HG02623 (cell line): ENCODE measurements at regions not wholly inside any gene's neighbourhood (a gene's known extent, or its start where the extent isn't known, plus 50 kb on each side); places are given as distances from the start of the nearest gene placed in this dataset.

Experiments used
- ATAC-seq: cut with Tn5 transposase; IDR thresholded peaks from one replicate; pipeline ENCODE4 v1.9.1; 2021; ENCODE audit warnings: moderate library complexity; ENCODE audit not compliant: unreplicated experiment

DNA sequence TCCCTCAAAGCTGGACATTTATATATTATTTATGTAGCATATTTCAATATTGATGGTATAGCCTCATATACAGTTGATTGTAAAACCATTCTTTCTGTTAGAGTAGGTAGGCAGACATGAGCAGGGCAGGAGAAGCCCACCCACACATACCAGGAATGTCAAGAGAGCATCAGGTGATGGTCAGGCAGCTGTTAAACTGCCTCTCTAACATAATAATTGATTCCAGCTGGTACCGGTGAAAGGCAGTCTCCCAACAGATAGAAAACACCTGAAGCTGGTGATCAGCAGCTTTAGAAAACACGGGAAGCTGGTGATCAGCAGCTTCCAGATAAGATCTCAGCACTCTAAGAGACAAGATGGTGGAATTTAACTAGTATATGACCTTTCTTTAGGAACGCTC lies 132.9 kb downstream of the SLITRK6 start:
- no peak for ATAC-seq

DNA sequence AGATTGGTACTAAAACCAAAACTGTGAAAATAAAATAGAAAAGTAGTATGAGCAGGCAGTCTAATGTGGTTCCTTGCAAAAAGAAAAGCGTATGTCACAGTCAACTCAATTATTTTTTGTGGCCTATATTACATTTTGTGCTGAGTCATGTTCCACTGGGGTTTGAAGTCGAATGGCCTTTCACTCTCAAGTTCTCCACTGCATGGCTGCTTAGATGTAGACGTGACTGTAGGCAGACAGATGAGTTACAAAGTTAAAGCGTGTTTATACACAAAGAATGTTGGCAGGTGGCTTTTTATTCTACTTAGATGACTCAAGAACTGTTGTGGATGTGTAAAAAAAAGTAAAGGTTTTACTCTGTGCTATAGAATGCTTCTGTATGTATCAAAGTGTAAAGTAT lies 133.9 kb downstream of the SLITRK6 start:
- no peak for ATAC-seq

GRCh38 chr13:85663856-85664255 lies 135.4 kb downstream of the SLITRK6 start:
- no peak for ATAC-seq

DNA sequence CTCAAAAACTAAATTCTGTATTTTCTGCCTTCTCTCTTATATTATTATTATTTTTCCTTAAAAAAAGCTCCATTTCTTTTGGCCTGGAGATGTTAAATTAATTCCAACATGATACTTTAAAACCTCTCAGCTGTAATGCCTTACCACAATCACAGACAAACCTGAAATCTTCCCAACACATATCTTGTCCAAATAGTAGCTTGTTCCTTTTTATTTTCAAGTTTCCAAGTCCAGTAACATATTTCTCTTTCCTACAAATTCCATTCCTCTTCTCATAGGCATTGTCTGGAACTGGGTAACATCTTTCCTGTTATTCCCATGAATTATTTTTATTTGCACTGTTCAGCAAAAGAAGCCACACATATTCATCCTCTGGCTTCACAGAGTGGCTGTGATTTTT lies 137.0 kb downstream of the SLITRK6 start:
- no peak for ATAC-seq

DNA sequence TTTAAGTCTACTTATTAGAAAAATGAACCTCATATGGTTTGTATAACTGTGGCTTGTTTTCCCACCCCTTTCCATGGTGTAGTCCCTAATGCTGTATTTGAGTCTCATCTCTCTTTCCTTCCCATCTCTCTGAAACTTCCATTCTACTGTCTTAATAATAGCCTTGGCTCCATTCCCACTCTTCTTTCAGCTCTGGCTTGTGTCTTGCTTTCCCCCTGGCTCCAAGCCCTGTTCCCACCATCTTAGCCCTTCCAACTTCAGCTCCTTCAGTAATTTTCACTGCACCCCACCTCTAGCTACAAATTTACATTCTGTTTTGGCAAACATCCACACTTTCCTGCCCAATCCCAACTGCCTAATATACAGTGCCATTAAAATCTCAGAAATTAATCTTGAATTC lies 137.5 kb downstream of the SLITRK6 start:
- ATAC-seq, result no peak

- no peak for ATAC-seq
Observed at GRCh38 chr13:85659493-85659892, 139.7 kb downstream of the SLITRK6 start.

DNA sequence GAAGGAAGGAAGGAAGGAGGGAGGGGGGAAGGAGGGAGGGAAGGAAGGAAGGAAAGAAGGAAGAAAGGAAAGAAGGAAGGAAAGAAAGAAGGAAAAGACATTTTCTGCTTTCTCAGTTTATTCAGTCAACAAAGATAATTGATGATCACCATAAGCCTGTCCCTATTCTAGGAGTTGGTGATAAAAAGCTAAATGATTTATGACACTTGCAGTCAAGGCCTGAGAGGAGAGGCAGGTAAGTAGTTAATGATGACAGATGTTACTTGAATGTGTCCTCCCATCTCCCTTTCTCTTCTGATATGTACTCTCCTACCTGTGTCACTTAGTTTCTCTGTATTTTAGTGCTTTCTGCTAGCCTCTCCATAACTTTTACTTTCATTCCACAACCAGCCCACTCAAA lies 141.3 kb downstream of the SLITRK6 start:
- ATAC-seq, result no peak

GRCh38 chr13:85655040-85655439 lies 144.2 kb downstream of the SLITRK6 start:
- ATAC-seq, result no peak

GRCh38 chr13:85654227-85654626 lies 145.0 kb downstream of the SLITRK6 start:
- ATAC-seq, result no peak

DNA sequence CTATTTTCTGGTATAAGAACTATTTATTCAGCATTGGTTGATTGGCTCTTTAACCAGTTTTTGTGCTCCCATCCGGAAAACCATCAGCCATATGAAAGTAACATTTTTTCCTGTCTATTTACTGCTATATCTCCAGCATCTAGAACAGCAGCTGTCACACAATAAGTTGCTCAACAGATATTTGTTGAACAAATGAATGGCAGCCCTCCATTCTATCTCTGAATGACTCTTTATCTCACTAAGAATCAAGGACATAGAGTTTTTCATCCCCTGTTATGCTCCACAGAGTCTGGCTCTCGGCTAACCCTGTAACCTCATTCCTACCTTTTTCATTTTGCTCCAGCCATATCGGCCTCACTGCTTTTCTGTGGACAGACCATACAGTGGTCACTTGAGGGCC lies 145.5 kb downstream of the SLITRK6 start:
- ATAC-seq, result no peak

DNA sequence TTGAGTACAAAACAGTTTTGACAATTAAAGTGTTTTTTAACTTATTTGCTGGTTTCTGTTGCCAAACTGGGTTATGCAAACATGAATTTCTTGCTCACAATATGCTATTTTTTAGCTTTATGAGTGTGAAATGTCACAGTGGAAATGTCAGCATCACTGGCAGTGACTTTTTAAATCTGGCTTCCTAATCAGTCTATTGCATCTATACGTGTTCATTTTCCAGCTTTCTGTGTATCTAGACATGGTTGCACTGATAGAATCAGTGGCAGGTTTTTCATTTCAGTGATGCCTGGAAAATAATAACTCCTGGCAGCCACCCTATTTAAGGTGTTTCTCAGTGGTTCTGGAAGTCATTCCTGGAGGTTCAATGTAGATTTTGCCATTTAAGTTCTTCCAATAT lies 146.7 kb downstream of the SLITRK6 start:
- no peak for ATAC-seq

DNA sequence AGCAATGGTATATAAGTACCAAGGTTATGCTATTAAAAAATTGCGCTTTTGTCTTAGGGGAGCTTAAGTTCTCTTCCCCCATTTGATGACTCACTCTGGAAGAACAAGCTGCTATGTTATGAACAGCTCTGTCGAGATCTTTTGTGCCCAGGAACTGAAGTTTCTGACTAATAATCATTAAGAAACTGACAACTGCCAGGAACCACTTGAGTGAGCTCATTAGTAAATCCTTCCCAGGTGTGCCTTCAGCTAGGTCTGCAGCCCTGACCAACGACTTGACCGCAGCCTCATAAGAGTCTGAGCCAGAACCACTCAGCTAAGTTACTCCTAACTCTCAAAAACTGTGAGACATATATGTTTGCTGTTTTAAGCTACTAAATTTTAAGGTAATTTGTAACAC lies 147.8 kb downstream of the SLITRK6 start:
- ATAC-seq, result no peak

DNA sequence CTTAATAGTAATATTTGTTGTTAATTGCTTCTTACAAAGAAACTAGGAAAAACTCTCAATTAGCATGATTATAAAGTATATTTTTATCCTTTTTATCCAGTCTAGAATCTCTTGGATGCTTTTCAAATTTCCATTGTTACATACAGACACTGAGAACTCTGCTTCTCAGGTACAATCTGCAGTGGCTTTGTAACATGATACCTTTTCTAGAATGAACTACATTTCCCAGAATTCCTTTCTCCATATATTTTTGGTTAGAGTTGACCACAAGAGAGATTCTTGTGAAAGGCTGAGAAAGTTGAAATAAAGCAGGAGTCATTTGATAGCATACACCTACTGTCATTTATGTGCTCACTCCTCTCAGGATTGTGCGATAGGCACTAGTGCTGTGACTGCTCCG lies 148.6 kb downstream of the SLITRK6 start:
- ATAC-seq, result no peak

DNA sequence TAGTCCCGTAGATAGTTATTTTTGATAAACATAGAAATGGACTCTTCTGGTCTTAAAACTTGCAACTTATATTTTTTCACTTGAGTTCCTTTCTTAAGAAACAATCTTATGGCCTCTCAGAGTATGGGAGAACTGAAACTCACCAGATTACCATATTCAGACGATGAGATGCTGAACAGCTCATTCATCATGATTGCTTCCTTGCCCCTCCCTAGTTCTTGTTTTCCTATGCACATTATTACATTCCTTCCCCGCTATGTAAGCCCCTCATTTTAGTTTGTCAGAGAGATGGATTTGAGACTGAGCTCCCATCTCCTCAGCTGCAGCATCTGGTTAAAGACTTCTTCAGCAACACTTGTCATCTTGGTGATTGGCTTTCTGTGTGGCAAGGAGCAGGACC lies 158.5 kb downstream of the SLITRK6 start:
- no peak for ATAC-seq

GRCh38 chr13:85638815-85639393 lies 160.3 kb downstream of the SLITRK6 start:
- no peak for ATAC-seq

DNA sequence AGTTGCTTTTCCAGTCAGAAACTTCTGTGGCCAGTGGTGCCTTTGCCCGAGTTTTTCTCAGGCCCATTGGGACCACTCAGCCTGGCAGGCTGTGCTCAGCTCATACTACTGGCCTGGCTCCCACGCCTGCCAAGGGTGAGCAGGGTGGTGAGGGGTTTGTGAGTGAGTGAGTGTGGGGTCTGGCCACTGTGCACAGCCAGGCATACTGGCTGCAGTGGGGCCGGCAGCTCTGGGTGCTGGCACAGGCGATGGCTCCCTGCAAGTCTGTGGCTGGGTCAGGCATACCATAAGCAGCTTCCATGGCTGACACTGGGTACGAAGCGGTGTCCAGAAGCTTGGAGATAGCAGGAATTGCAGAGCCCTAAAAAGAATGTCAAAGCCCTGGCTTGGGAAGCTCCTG lies 161.0 kb downstream of the SLITRK6 start:
- no peak for ATAC-seq

GRCh38 chr13:85632526-85633195 lies 166.6 kb downstream of the SLITRK6 start:
- ATAC-seq, result no peak

DNA sequence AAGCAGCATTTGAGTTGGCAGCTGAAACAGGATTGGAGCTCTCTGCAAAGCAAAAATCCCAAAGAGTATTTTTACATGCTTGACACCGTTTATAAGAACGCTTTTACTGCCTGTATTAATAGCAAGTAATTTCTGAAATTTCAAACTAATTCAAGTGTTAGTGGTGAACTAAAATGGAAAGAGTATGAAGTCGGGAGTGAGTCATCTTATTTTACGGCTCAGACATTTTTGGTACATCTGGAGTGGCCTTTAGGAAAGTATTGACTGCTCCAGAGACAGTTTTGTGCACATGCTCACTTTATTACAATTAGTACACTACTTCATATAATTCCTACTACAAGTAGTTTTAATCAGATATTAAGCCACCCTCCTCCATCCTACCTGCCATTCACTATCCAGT lies 167.4 kb downstream of the SLITRK6 start:
- ATAC-seq, result no peak

DNA sequence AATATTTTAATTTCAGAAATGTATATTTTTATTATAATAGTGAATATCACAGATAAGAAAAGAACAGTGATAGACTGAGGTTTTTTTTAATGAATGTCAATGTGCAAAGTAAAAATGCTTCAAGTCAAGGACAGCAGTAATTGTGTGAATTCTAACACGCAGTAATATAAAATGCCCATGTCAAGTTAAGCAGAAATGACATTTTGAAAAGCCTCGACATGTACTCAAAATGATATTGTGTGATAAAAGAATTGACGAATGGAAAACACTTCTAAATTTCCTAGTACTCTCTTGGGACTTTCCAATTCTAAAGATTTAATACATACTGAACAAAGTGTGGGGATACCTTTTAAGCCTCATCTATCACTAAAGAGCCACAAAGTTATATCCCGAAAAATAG lies 172.6 kb downstream of the SLITRK6 start:
- ATAC-seq, result no peak

- no peak for ATAC-seq
Observed at GRCh38 chr13:85619321-85619720, 179.9 kb downstream of the SLITRK6 start.

GRCh38 chr13:85618521-85618920 lies 180.7 kb downstream of the SLITRK6 start:
- no peak for ATAC-seq

DNA sequence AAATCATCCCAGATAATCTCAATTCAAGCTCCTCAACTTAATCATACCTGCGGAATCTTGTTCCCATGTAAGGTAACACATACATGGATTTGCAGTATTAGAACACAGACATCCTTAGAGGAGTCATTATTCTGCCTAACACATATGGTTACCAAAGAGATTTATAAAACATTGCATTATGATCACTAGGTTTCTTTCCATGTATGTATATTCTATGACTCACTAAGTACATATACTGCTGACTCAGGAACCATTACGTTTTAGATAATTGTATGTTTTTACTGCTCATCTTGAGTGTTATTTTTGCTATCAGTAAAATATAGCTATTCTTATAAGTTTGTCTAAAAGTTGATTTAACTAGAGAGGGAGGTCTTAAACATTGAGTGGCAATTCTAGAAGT lies 182.9 kb downstream of the SLITRK6 start:
- no peak for ATAC-seq

- no peak for ATAC-seq
Observed at GRCh38 chr13:85615031-85615430, 184.2 kb downstream of the SLITRK6 start.
